Neural cell (in vitro differentiated cells): ENCODE measurements at regions not wholly inside any gene's neighbourhood (a gene's known extent, or its start where the extent isn't known, plus 50 kb on each side); places are given as distances from the start of the nearest gene placed in this dataset.

ENCODE experiments used
- H2AFZ ChIP-seq: fragments of 200-600, 300-800 bp; sonication (generic), shearing (Covaris generic); 2 replicates; pipeline ENCODE4 v1.6.0; 2014; ENCODE audit warnings: low read depth, mild to moderate bottlenecking, antibody characterized with exemption, low read length, moderate library complexity
- H3F3A ChIP-seq: fragments of 200-600 bp; shearing (Covaris generic); 2 replicates; pipeline ENCODE4 v1.6.1; 2016; ENCODE audit warnings: mild to moderate bottlenecking, moderate library complexity, mixed read lengths, antibody characterized with exemption, low read length; ENCODE audit not compliant: insufficient read depth, poor library complexity, severe bottlenecking
- H3K27ac ChIP-seq: fragments of 200-600, 300-800 bp; sonication (generic), shearing (Covaris generic); 2 replicates; pipeline ENCODE4 v1.5.1; 2014; ENCODE audit warnings: mild to moderate bottlenecking, low read length, moderate library complexity
- H3K27me3 ChIP-seq: fragments of 300-800, 200-600 bp; sonication (generic), shearing (Covaris generic); 2 replicates; pipeline ENCODE4 v1.6.0; 2014; ENCODE audit warnings: mild to moderate bottlenecking, low read depth, low read length, moderate library complexity; ENCODE audit not compliant: insufficient read depth
- H3K36me3 ChIP-seq: fragments of 300-800, 200-600 bp; sonication (generic), shearing (Covaris generic); 2 replicates; pipeline ENCODE4 v1.5.1; 2014; ENCODE audit warnings: mild to moderate bottlenecking, antibody characterized with exemption, low read length, moderate library complexity; ENCODE audit not compliant: insufficient read depth
- H3K4me2 ChIP-seq: fragments of 300-800, 200-600 bp; sonication (generic), shearing (Covaris generic); 2 replicates; pipeline ENCODE4 v1.6.0; 2014; ENCODE audit warnings: mild to moderate bottlenecking, low read length
- H3K4me3 ChIP-seq: fragments of 300-800, 200-600 bp; sonication (generic), shearing (Covaris generic); 2 replicates; pipeline ENCODE4 v1.5.1; 2014; ENCODE audit warnings: mild to moderate bottlenecking, low read length, moderate library complexity
- H3K79me2 ChIP-seq: fragments of 200-600 bp; shearing (Covaris generic); replicated peaks from 2 replicates; pipeline ENCODE4 v1.6.0; 2014; ENCODE audit warnings: mild to moderate bottlenecking, low read length, moderate library complexity; ENCODE audit not compliant: insufficient read depth
- H3K9ac ChIP-seq: fragments of 300-800, 200-600 bp; sonication (generic), shearing (Covaris generic); 2 replicates; pipeline ENCODE4 v1.6.1; 2016; ENCODE audit warnings: mild to moderate bottlenecking, low read length, mixed read lengths
- H3K9me2 ChIP-seq: fragments of 200-600 bp; shearing (Covaris generic); 2 replicates; pipeline ENCODE4 v1.6.1; 2016; ENCODE audit warnings: mild to moderate bottlenecking, low read length, mixed read lengths; ENCODE audit not compliant: insufficient read depth
- H3K9me3 ChIP-seq: fragments of 200-600, 300-800 bp; sonication (generic), shearing (Covaris generic); 2 replicates; pipeline ENCODE4 v1.6.1; 2016; ENCODE audit warnings: mild to moderate bottlenecking, mixed run types, low read length, moderate library complexity, mixed read lengths
- H4K20me1 ChIP-seq: fragments of 200-600 bp; shearing (Covaris generic); 2 replicates; pipeline ENCODE4 v1.6.1; 2016; ENCODE audit warnings: mild to moderate bottlenecking, mixed run types; ENCODE audit not compliant: insufficient read depth
- EP300 ChIP-seq: fragments of 450-650 bp; conservative IDR thresholded peaks from 2 replicates; pipeline ENCODE4 v1.6.1; 2014; ENCODE audit warnings: antibody characterized with exemption, mild to moderate bottlenecking, moderate library complexity; ENCODE audit not compliant: poor library complexity, severe bottlenecking
- EZH2 ChIP-seq: fragments of 200-600, 300-800 bp; shearing (Covaris generic), sonication (generic); IDR thresholded peaks from 2 replicates; pipeline ENCODE4 v1.6.1; 2014; ENCODE audit warnings: antibody characterized with exemption, low read length, borderline replicate concordance, mild to moderate bottlenecking; ENCODE audit not compliant: insufficient read depth, poor library complexity, severe bottlenecking
- MXI1 ChIP-seq: fragments of 450-650 bp; conservative IDR thresholded peaks from 2 replicates; pipeline ENCODE4 v1.6.1; 2014; ENCODE audit warnings: antibody characterized with exemption, mild to moderate bottlenecking; ENCODE audit not compliant: poor library complexity, severe bottlenecking
- POLR2AphosphoS5 ChIP-seq: IDR thresholded peaks from 2 replicates; pipeline ENCODE4 v1.6.1; 2012
- RAD21 ChIP-seq: fragments of 450-650 bp; conservative IDR thresholded peaks from 2 replicates; pipeline ENCODE4 v1.6.1; 2014; ENCODE audit warnings: antibody characterized with exemption, mild to moderate bottlenecking, moderate library complexity
- SMC3 ChIP-seq: fragments of 450-650 bp; conservative IDR thresholded peaks from 2 replicates; pipeline ENCODE4 v1.6.1; 2014; ENCODE audit warnings: antibody characterized with exemption, mild to moderate bottlenecking, moderate library complexity; ENCODE audit not compliant: poor library complexity
- TAF1 ChIP-seq: IDR thresholded peaks from 2 replicates; pipeline ENCODE4 v1.6.1; 2012; ENCODE audit warnings: low read depth
- TF ChIP-seq, protein P1 (sequence below): IDR thresholded peaks from 2 replicates; pipeline ENCODE4 v1.6.1; 2012; ENCODE audit warnings: borderline replicate concordance
- TF ChIP-seq, protein P2 (sequence below): fragments of 450-650 bp; IDR thresholded peaks from 2 replicates; pipeline ENCODE4 v1.5.1; 2014; ENCODE audit warnings: antibody characterized with exemption, mild to moderate bottlenecking, moderate library complexity; ENCODE audit not compliant: poor library complexity, severe bottlenecking

DNA sequence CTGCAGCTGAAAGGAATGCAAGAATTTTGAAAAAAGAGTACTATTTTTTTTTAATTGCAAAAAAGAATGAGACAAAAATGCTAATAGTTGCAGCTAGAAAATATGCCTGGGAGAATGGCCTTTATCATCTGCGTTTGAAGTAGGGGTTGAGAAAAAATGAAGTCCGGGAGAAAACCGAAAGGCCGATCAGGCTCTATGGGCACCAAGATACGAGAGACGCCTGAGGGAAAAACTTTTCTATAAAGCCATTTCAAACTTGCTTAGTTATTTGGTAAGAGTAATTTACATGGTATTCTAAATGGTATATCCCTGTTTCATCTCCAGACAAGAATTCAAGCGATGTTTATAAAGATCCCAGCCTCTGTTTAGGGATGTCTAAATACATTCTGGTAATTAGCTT lies 99.3 kb upstream of the EFNA5 start:
- Histone ChIP-seq H4K20me1 (no peaks in the 10 kb centered on the region), H3K27me3 (no peaks in the 10 kb centered on the region), H3K9me2 (no peaks in the 10 kb centered on the region), H3K27ac (no peak overlapping the region), H3F3A (no peaks in the 10 kb centered on the region), H3K4me2 (no peak overlapping the region), H3K79me2 (no peaks in the 10 kb centered on the region), H2AFZ (no peak overlapping the region), H3K4me3 (no peak overlapping the region), H3K36me3 (no peaks in the 10 kb centered on the region), H3K9ac (no peak overlapping the region), H3K9me3 (no peaks in the 10 kb centered on the region)
- no peak for TF ChIP-seq RAD21
- TF ChIP-seq, protein P1, sequence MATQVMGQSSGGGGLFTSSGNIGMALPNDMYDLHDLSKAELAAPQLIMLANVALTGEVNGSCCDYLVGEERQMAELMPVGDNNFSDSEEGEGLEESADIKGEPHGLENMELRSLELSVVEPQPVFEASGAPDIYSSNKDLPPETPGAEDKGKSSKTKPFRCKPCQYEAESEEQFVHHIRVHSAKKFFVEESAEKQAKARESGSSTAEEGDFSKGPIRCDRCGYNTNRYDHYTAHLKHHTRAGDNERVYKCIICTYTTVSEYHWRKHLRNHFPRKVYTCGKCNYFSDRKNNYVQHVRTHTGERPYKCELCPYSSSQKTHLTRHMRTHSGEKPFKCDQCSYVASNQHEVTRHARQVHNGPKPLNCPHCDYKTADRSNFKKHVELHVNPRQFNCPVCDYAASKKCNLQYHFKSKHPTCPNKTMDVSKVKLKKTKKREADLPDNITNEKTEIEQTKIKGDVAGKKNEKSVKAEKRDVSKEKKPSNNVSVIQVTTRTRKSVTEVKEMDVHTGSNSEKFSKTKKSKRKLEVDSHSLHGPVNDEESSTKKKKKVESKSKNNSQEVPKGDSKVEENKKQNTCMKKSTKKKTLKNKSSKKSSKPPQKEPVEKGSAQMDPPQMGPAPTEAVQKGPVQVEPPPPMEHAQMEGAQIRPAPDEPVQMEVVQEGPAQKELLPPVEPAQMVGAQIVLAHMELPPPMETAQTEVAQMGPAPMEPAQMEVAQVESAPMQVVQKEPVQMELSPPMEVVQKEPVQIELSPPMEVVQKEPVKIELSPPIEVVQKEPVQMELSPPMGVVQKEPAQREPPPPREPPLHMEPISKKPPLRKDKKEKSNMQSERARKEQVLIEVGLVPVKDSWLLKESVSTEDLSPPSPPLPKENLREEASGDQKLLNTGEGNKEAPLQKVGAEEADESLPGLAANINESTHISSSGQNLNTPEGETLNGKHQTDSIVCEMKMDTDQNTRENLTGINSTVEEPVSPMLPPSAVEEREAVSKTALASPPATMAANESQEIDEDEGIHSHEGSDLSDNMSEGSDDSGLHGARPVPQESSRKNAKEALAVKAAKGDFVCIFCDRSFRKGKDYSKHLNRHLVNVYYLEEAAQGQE, result no peak
- TF ChIP-seq, protein P2, sequence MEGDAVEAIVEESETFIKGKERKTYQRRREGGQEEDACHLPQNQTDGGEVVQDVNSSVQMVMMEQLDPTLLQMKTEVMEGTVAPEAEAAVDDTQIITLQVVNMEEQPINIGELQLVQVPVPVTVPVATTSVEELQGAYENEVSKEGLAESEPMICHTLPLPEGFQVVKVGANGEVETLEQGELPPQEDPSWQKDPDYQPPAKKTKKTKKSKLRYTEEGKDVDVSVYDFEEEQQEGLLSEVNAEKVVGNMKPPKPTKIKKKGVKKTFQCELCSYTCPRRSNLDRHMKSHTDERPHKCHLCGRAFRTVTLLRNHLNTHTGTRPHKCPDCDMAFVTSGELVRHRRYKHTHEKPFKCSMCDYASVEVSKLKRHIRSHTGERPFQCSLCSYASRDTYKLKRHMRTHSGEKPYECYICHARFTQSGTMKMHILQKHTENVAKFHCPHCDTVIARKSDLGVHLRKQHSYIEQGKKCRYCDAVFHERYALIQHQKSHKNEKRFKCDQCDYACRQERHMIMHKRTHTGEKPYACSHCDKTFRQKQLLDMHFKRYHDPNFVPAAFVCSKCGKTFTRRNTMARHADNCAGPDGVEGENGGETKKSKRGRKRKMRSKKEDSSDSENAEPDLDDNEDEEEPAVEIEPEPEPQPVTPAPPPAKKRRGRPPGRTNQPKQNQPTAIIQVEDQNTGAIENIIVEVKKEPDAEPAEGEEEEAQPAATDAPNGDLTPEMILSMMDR, result no peak
- no peak for TF ChIP-seq EZH2

DNA sequence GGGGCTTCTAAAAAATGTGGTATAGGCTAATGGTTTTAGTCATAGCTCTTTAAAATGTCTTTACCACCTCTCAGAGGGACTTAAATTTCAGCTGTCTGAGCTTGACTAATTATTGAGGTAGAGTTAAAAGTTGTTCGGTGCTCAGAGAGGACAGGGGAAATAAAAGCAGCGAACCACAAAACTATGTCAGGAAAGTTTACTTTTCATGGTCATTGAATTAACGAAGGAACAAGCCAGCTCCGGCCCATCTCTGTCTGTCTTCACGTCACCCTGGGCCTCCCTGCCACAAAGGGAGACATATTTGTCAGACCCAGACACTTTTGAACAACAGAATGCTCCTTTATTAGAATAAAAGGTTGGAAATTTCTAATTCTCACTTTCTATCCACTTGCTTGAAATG lies 98.8 kb upstream of the EFNA5 start:
- Histone ChIP-seq H3K27ac (no peak overlapping the region), H3K27me3 (no peaks in the 10 kb centered on the region), H3K36me3 (no peaks in the 10 kb centered on the region), H3K9me3 (no peaks in the 10 kb centered on the region), H3K9ac (no peak overlapping the region), H3K79me2 (no peaks in the 10 kb centered on the region), H3F3A (no peaks in the 10 kb centered on the region), H4K20me1 (no peaks in the 10 kb centered on the region), H2AFZ (no peak overlapping the region), H3K4me3 (no peak overlapping the region), H3K9me2 (no peaks in the 10 kb centered on the region), H3K4me2 (no peak overlapping the region)
- TF ChIP-seq MXI1 (no peak), POLR2AphosphoS5 (no peak), TAF1 (no peak), SMC3 (no peak), RAD21 (no peak), EZH2 (no peak), EP300 (no peak)
- TF ChIP-seq, protein P1, result no peak
- TF ChIP-seq, protein P2, result no peak
